Naive thymus-derived CD4-positive, alpha-beta T cell (primary cell): ENCODE measurements at regions not wholly inside any gene's neighbourhood (a gene's known extent, or its start where the extent isn't known, plus 50 kb on each side); places are given as distances from the start of the nearest gene placed in this dataset.

Experiments used
- ATAC-seq: fragments of 150-1000 bp; cut with Tn5 transposase; 2 replicates; pipeline ENCODE4 v1.10.0; 2021; ENCODE audit warnings: mild to moderate bottlenecking, moderate library complexity
- CTCF ChIA-PET: fragments of 350-600 bp; sonication (Branson Sonifier 250); formaldehyde crosslinking; loops from one replicate; lab custom pipeline; 2021; ENCODE audit warnings: antibody characterized with exemption; lab: Charles Lee
- POLR2A ChIA-PET: fragments of 350-600 bp; sonication (Branson Sonifier 250); formaldehyde crosslinking; loops from one replicate; lab custom pipeline; 2021; ENCODE audit warnings: antibody characterized with exemption, inconsistent platforms; lab: Charles Lee
- DNase-seq, 9 donors: peaks; one replicate each; pipeline versions ENCODE4 v3.0.0 to v3.0.0-alpha.2; 2020 to 2022; ENCODE audit warnings: mixed read lengths in 1 of 9
- H3K27ac ChIP-seq: one replicate; pipeline ENCODE4 v1.7.0; 2013; ENCODE audit warnings: mild to moderate bottlenecking, low read depth, low read length, moderate library complexity
- H3K27me3 ChIP-seq, 2 donors: one replicate each; pipeline ENCODE4 v1.7.0; 2013; ENCODE audit warnings: low read length in 2 of 2, mild to moderate bottlenecking in 2 of 2, moderate library complexity in 2 of 2; ENCODE audit not compliant: control insufficient read depth in 2 of 2, insufficient read depth in 2 of 2
- H3K36me3 ChIP-seq, 3 experiments: 1 replicate in 2 of 3; 2 replicates in 1 of 3; pipeline ENCODE4 v1.7.0; 2013; ENCODE audit warnings: low read length in 3 of 3, mild to moderate bottlenecking in 3 of 3, moderate library complexity in 1 of 3; ENCODE audit not compliant: insufficient read depth in 3 of 3, control insufficient read depth in 2 of 3
- H3K4me1 ChIP-seq, 2 donors: one replicate each; pipeline ENCODE4 v1.7.0; 2013; ENCODE audit warnings: low read length in 2 of 2, mild to moderate bottlenecking in 2 of 2, moderate library complexity in 1 of 2; ENCODE audit not compliant: control insufficient read depth in 2 of 2, insufficient read depth in 2 of 2
- H3K4me3 ChIP-seq: 2 replicates; pipeline ENCODE4 v1.7.0; 2013; ENCODE audit warnings: mild to moderate bottlenecking, low read length
- H3K9me3 ChIP-seq, 3 experiments: 1 replicate in 2 of 3; 2 replicates in 1 of 3; pipeline ENCODE4 v1.7.0; 2013; ENCODE audit warnings: low read length in 3 of 3; ENCODE audit not compliant: control insufficient read depth in 2 of 3
- H3K27ac Mint-ChIP-seq, 9 donors: one replicate each; pipeline ENCODE4 v1.8.0; 2020 to 2022; ENCODE audit warnings: mixed read lengths in 9 of 9, mild to moderate bottlenecking in 8 of 9, moderate library complexity in 5 of 9, inconsistent platforms in 2 of 9
- H3K27me3 Mint-ChIP-seq, 5 donors: one replicate each; pipeline ENCODE4 v1.8.0; 2021 to 2022; ENCODE audit warnings: mixed read lengths in 5 of 5, mild to moderate bottlenecking in 1 of 5
- H3K36me3 Mint-ChIP-seq, 5 donors: one replicate each; pipeline ENCODE4 v1.8.0; 2020 to 2022; ENCODE audit warnings: mixed read lengths in 5 of 5, mild to moderate bottlenecking in 3 of 5, inconsistent platforms in 1 of 5
- H3K4me1 Mint-ChIP-seq, 7 donors: one replicate each; pipeline ENCODE4 v1.8.0; 2020 to 2022; ENCODE audit warnings: mixed read lengths in 7 of 7, mild to moderate bottlenecking in 3 of 7, inconsistent platforms in 1 of 7
- H3K4me3 Mint-ChIP-seq, 10 donors: one replicate each; pipeline ENCODE4 v1.8.0; 2020 to 2022; ENCODE audit warnings: mild to moderate bottlenecking in 10 of 10, mixed read lengths in 10 of 10, moderate library complexity in 6 of 10, inconsistent platforms in 2 of 10
- H3K9me3 Mint-ChIP-seq, 11 donors: one replicate each; pipeline ENCODE4 v1.8.0; 2020 to 2022; ENCODE audit warnings: mixed read lengths in 11 of 11, mild to moderate bottlenecking in 4 of 11, inconsistent platforms in 1 of 11, moderate library complexity in 1 of 11
- intact Hi-C, 2 donors: fragments of 100-400 bp; cut with micrococcal nuclease; formaldehyde crosslinking; loops; one replicate each; pipeline ENCODE4 v1.15.1; 2023

DNA sequence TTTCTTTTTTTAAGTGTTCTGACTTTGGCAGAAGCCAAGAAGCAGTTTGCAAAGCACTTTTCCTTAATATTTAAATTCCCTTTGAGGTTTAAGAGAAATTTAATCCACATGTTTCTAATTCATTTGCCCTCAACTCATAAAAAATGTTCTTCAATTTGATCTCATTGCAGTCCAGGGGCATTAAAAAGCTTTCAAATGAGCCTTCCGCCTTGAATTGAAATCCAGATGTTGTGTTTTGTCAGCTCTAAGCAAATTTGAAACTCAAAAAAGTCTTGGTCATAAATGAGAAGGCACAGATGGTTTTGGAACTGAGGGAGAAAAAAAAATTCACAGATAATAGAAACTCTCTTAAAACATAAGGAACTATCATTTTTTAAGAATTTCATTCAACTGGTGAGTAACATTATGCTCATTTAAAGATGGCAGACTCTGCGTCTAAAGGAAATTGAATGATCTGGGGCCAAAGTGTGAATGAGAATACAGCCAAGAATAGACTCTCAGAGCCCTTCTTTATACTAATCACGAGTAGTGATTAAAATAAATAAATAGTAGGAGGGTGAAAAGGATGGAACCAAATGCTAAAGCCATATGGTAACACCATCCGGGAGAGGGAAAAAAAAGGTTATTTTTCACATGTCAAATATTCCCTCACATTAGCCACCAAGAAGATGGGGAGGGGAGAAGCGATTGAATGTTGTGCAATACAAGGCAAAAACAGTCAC lies 1304.7 kb downstream of the CDH8 start:
- DNase-seq = no peak
- CTCF ChIA-PET = no interaction called here

DNA sequence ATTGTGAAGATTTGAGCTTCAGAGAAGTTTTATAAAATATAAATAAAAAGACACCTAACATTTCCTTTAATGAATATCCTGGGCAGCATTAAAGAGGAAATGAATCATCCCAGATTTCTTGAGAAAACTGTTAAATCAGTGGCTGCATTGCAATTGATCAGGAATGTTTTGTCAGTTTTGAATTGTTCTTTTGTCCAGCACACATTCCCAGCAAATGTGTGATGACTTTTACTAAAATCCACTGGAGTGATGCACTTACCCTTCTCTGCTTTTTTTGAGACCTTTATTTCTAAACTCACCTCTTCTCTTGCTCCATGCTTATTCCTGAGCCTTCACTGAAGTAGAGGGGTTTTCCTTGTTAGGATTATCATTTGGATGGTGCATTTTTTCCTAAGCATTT lies 1307.2 kb downstream of the CDH8 start:
- intact Hi-C loops = loop anchor here in 1 of 2 donors (10.0 kb wide), 1 partner anchor 64 kb away; no protein-coding TSS in a partner anchor
- no peaks in the 10 kb centered on the region for H3K36me3 ChIP-seq
- H3K27ac ChIP-seq = no peak overlapping the region
- H3K4me3 ChIP-seq = no peak overlapping the region
- no peaks in the 10 kb centered on the region for H3K27me3 ChIP-seq
- ATAC-seq = no peak
- Mint-ChIP-seq H3K9me3 (peaks cover 2 to 26% (median 7%) of the 10 kb centered on the region in 11 donors), H3K27ac (no peak overlapping the region), H3K4me3 (no peak overlapping the region), H3K27me3 (no peaks in the 10 kb centered on the region), H3K36me3 (no peaks in the 10 kb centered on the region), H3K4me1 (no peaks in the 10 kb centered on the region)
- CTCF ChIA-PET = no interaction called here
- POLR2A ChIA-PET = no interaction called here
- no peak for DNase-seq
- H3K4me1 ChIP-seq = no peaks in the 10 kb centered on the region
- H3K9me3 ChIP-seq = no peaks in the 10 kb centered on the region

More for the DNA sequence above, 1304.7 kb downstream of the CDH8 start:
- Mint-ChIP-seq H3K4me1 (no peaks in the 10 kb centered on the region), H3K27me3 (no peaks in the 10 kb centered on the region), H3K4me3 (no peak overlapping the region), H3K36me3 (no peaks in the 10 kb centered on the region), H3K27ac (no peak overlapping the region), H3K9me3 (peaks cover 3 to 26% (median 9%) of the 10 kb centered on the region in 11 donors)
- no peak for ATAC-seq
- H3K4me3 ChIP-seq = no peak overlapping the region
- intact Hi-C loops = no loop called here
- no peaks in the 10 kb centered on the region for H3K9me3 ChIP-seq
- no peaks in the 10 kb centered on the region for H3K4me1 ChIP-seq
- no peaks in the 10 kb centered on the region for H3K27me3 ChIP-seq
- no peak overlapping the region for H3K27ac ChIP-seq
- H3K36me3 ChIP-seq = no peaks in the 10 kb centered on the region
- POLR2A ChIA-PET = no interaction called here

DNA sequence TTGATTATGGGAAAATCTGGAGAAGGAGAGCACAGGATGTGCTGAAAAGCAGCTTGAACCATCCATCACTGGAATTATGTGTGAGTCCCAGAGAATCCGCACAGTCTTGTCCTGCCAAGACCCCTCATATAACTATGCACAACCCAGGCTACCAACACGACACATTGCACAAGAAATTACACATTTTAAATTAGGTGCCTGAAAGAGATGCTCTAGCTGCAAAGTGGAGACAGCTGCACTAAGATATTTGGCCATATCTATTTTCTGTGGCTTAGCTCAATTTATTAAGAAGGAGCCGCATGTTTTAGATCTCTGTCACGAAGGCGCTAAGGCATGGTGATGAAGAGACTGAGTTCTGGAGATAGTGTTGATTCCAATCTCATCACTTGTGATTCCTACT lies 1308.4 kb downstream of the CDH8 start:
- Histone ChIP-seq H3K27ac (no peak overlapping the region), H3K27me3 (no peaks in the 10 kb centered on the region), H3K9me3 (no peaks in the 10 kb centered on the region), H3K4me1 (no peaks in the 10 kb centered on the region), H3K4me3 (no peak overlapping the region), H3K36me3 (no peaks in the 10 kb centered on the region)
- Mint-ChIP-seq H3K9me3 (peaks cover 2 to 24% (median 9%) of the 10 kb centered on the region in 11 donors), H3K4me1 (no peaks in the 10 kb centered on the region), H3K27ac (no peak overlapping the region), H3K4me3 (no peak overlapping the region), H3K36me3 (no peaks in the 10 kb centered on the region), H3K27me3 (no peaks in the 10 kb centered on the region)
- ChIA-PET CTCF (no interaction called here), POLR2A (no interaction called here)
- no peak for ATAC-seq
- intact Hi-C loops = loop anchor here in 1 of 2 donors (10.0 kb wide), 1 partner anchor 63 kb away; no protein-coding TSS in a partner anchor
- no peak for DNase-seq

DNA sequence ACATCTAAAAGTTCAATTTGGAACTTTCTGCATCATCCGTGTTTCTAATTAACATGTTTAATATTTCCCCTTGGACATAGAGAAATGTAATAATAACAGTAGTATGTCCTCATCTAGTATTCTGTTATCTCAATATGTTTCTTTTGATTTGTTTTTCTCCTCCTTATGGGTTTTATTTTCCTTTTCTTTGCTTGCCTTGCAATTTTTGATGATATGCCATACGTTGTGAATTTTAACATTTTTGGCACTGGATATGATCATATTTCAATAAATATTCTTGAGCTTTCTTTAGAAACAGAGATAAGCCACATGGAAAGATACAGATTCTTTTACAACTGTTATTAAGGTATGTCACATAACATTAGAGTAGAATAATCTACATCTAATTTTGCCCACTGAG lies 1316.2 kb downstream of the CDH8 start:
- Mint-ChIP-seq H3K27ac (no peak overlapping the region), H3K4me3 (no peak overlapping the region), H3K27me3 (no peaks in the 10 kb centered on the region), H3K4me1 (no peaks in the 10 kb centered on the region), H3K36me3 (no peaks in the 10 kb centered on the region), H3K9me3 (peaks cover 3 to 45% (median 14%) of the 10 kb centered on the region in 11 donors)
- Histone ChIP-seq H3K9me3 (no peaks in the 10 kb centered on the region), H3K36me3 (no peaks in the 10 kb centered on the region), H3K27me3 (no peaks in the 10 kb centered on the region), H3K4me3 (no peak overlapping the region), H3K27ac (no peak overlapping the region), H3K4me1 (no peaks in the 10 kb centered on the region)
- ChIA-PET POLR2A (no interaction called here), CTCF (no interaction called here)
- intact Hi-C loops = loop anchor here in 1 of 2 donors (10.0 kb wide), 1 partner anchor 55 kb away; no protein-coding TSS in a partner anchor
- DNase-seq (no peak), ATAC-seq (no peak)

DNA sequence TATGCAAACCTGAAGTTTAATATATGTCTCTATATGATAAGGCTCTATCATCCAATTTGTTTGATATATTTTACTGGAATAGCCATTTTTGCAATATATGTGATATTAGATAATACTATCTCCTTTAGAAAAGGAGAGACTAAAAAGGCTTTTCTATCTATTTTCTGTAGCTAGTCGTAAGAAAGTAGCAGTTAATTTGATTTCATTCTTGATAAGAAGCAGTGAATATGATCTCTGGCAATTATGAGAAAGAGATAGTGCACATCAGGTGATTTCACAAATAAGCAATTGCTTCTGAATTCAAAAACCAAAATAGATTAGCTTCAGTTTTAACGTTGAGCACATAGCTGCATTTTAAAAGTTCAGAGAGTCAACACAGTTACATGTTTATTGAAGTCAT lies 1318.4 kb downstream of the CDH8 start:
- Mint-ChIP-seq H3K27ac (no peak overlapping the region), H3K27me3 (no peaks in the 10 kb centered on the region)

DNA sequence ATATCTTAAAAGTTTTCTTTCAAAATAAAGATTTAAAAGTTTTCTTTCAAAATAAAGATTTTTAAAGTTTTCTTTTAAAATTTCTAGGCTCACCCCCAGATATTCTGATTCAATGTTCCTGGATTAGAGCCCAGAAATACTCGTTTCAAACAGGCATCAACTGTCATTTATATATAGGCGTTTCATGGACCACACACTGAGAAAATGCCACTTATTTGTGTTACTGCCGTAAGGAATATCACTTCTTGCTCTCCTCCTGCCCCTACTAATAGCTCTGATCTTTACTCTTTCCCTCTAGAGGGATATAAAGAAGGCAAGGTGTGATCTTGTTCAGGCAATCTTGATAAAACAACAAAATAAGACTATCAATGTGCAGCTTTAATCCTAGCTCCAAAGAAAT lies 1324.1 kb downstream of the CDH8 start:
- intact Hi-C loops = loop anchor here in 1 of 2 donors (5.0 kb wide), 1 partner anchor 255 kb away; no protein-coding TSS in a partner anchor
- no peaks in the 10 kb centered on the region for H3K4me1 ChIP-seq
- ATAC-seq (no peak), DNase-seq (no peak)
- no peak overlapping the region for H3K4me3 ChIP-seq
- H3K27me3 ChIP-seq = no peaks in the 10 kb centered on the region
- H3K4me3 Mint-ChIP-seq = no peak overlapping the region
- no peaks in the 10 kb centered on the region for H3K36me3 Mint-ChIP-seq
- H3K9me3 Mint-ChIP-seq = peaks cover 0 to 34% (median 8%) of the 10 kb centered on the region in 11 donors
- H3K27ac Mint-ChIP-seq = no peak overlapping the region
- ChIA-PET POLR2A (no interaction called here), CTCF (no interaction called here)
- H3K9me3 ChIP-seq = no peaks in the 10 kb centered on the region
- H3K27me3 Mint-ChIP-seq = no peaks in the 10 kb centered on the region
- no peaks in the 10 kb centered on the region for H3K36me3 ChIP-seq
- H3K27ac ChIP-seq = no peak overlapping the region
- H3K4me1 Mint-ChIP-seq = no peaks in the 10 kb centered on the region

More for the DNA sequence above, 1318.4 kb downstream of the CDH8 start:
- H3K4me1 ChIP-seq = no peaks in the 10 kb centered on the region
- Mint-ChIP-seq H3K4me1 (no peaks in the 10 kb centered on the region), H3K9me3 (peaks cover 3 to 38% (median 13%) of the 10 kb centered on the region in 11 donors), H3K4me3 (no peak overlapping the region), H3K36me3 (no peaks in the 10 kb centered on the region)
- no peaks in the 10 kb centered on the region for H3K36me3 ChIP-seq
- no peak overlapping the region for H3K4me3 ChIP-seq
- no peaks in the 10 kb centered on the region for H3K9me3 ChIP-seq
- DNase-seq (no peak), ATAC-seq (no peak)
- H3K27me3 ChIP-seq = no peaks in the 10 kb centered on the region
- ChIA-PET CTCF (no interaction called here), POLR2A (no interaction called here)
- H3K27ac ChIP-seq = no peak overlapping the region
- intact Hi-C loops = no loop called here

DNA sequence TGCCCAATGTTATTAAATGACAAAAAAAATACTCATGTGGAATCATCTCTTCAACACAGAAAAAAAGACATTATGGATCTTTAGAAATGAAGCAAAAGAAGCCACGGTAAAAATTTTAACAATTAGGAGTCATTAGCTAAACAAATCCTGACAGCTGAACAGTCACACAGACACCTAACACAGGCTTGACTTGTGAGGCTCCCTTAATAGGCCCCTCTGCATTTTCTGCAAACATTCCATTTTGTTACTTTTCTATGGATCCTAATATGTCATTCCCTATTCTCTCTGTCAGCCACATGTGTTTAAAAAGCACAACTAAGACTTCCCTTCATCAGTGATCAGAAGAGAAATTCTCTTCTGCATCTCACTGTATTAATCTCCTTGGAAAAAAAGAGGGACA lies 1331.5 kb downstream of the CDH8 start:
- Mint-ChIP-seq H3K27me3 (no peaks in the 10 kb centered on the region), H3K36me3 (no peaks in the 10 kb centered on the region), H3K9me3 (peaks cover 0 to 20% (median 4%) of the 10 kb centered on the region in 11 donors), H3K4me3 (no peak overlapping the region), H3K27ac (no peak overlapping the region), H3K4me1 (no peaks in the 10 kb centered on the region)
- DNase-seq (no peak), ATAC-seq (no peak)
- Histone ChIP-seq H3K36me3 (no peaks in the 10 kb centered on the region), H3K27ac (no peak overlapping the region), H3K9me3 (no peaks in the 10 kb centered on the region), H3K4me3 (no peak overlapping the region), H3K27me3 (no peaks in the 10 kb centered on the region), H3K4me1 (no peaks in the 10 kb centered on the region)
- intact Hi-C loops = no loop called here
- ChIA-PET POLR2A (no interaction called here), CTCF (no interaction called here)
